Activated T-helper 1 cell treated with anti-CD3 and anti-CD28 coated beads, Interleukin-12 subunit alpha, Interleukin-12 subunit beta, Interleukin-2, Interleukin-4 antibody, amounts not matched to agents 30 ng/mL and 10 ng/mL and 1 ng/mL, durations not matched to agents 14 hours and 24 hours and 36 hours (primary cell): ENCODE measurements at regions not wholly inside any gene's neighbourhood (a gene's known extent, or its start where the extent isn't known, plus 50 kb on each side); places are given as distances from the start of the nearest gene placed in this dataset.
A peak's percentile ranks its signal among the peaks of the same experiment; 100 is the strongest.

Source experiments
- DNase-seq: peaks from one replicate; pipeline ENCODE4 v3.0.0; 2021; ENCODE audit warnings: low spot score
- H3K27ac Mint-ChIP-seq: one replicate; pipeline ENCODE4 v1.8.0; 2021; ENCODE audit warnings: mild to moderate bottlenecking, mixed read lengths
- H3K27me3 Mint-ChIP-seq: one replicate; pipeline ENCODE4 v1.8.0; 2022; ENCODE audit warnings: mild to moderate bottlenecking, moderate library complexity, mixed read lengths; ENCODE audit not compliant: insufficient read depth
- H3K36me3 Mint-ChIP-seq: one replicate; pipeline ENCODE4 v1.8.0; 2021; ENCODE audit warnings: low read depth, mixed read lengths
- H3K4me1 Mint-ChIP-seq: one replicate; pipeline ENCODE4 v1.8.0; 2021; ENCODE audit warnings: low read depth, mixed read lengths
- H3K4me3 Mint-ChIP-seq: one replicate; pipeline ENCODE4 v1.8.0; 2021; ENCODE audit warnings: mild to moderate bottlenecking, moderate library complexity, mixed read lengths
- H3K9me3 Mint-ChIP-seq: one replicate; pipeline ENCODE4 v1.8.0; 2021; ENCODE audit warnings: mixed read lengths
- intact Hi-C: fragments of 100-400 bp; cut with micrococcal nuclease; formaldehyde crosslinking; loops from one replicate; pipeline ENCODE4 v1.15.1; 2024

- intact Hi-C loops, result loop anchor here (1.0 to 10.0 kb wide), 21 partner anchors 14 to 716 kb away; no protein-coding TSS in a partner anchor
- H3K27ac Mint-ChIP-seq, result peak overlapping the region; percentile 86
- peaks cover 17% of the 10 kb centered on the region for H3K9me3 Mint-ChIP-seq
- H3K27me3 Mint-ChIP-seq, result peaks cover 3% of the 10 kb centered on the region
- H3K4me3 Mint-ChIP-seq, result peak overlapping the region; percentile 56
- H3K36me3 Mint-ChIP-seq, result peaks cover 9% of the 10 kb centered on the region
- DNase-seq, result peak; percentile 75
- H3K4me1 Mint-ChIP-seq, result peaks cover 67% of the 10 kb centered on the region
Observed at GRCh38 chr10:3935141-3935540, 150.1 kb upstream of the KLF6 start.

DNA sequence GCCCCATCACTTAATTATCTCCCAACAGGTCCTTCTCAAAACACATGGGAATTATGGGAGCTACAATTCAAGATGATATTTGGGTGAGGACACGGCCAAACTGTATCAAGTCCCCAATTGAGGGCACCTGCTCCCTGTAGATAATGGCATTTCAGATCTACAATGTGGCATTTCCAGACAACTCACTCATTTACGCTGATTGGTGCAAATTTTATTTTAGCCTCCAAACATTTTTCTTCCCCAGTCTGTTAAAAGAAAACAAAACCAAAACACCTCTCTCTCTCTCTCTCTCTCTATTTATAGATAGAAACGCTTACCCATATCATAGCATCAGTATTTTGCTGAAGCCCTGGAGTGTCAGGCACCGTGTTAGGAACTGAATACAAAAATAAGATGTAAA, 148.7 kb upstream of the KLF6 start:
- Mint-ChIP-seq H3K36me3 (peaks cover 9% of the 10 kb centered on the region), H3K9me3 (peaks cover 17% of the 10 kb centered on the region), H3K4me3 (no peak overlapping the region), H3K27ac (peak overlapping the region; percentile 86), H3K4me1 (peaks cover 72% of the 10 kb centered on the region), H3K27me3 (peaks cover 3% of the 10 kb centered on the region)
- intact Hi-C loops, result loop anchor here (2.0 to 10.0 kb wide), 4 partner anchors 41 to 611 kb away; no protein-coding TSS in a partner anchor
- DNase-seq, result no peak

DNA sequence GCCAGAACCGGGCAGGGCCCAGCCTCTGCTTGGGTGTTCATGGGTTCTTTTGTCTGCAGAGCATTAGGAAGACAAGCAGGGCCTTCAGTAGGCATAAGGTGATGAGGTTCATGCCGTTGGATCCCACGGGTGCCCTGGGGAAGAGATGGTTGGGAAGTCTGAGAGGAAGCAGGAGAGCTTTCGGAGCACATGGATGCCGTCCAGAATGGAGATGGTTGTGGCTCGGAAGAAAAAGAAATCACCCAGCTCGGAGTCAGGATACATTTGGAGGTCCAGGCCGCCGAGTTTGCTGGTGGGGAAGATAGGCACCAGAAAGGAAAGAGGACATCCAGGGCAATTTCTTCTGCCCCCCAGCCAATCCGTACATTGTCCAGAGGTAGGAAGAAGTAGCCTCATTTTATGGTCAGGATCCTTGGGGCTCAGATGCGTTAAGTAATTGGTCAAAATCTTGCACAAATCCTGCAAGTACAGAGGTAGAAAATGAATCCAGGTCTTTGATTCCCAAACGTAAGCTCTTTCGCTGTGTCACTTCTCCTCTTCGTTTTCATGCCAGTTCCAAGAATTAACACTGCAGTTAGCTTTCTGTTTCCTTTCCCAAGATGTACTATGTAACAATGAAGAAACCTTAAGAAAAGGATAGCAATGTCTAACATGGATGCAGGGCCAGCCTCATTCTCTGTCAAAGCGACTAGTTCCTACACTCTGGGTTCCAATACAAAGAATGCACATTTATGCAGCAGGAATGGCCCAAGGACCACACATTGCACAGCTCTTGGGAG, 147.8 kb upstream of the KLF6 start:
- H3K4me3 Mint-ChIP-seq, result peak overlapping the region; percentile 15

GRCh38 chr10:3931901-3932300, 146.9 kb upstream of the KLF6 start:
- Mint-ChIP-seq H3K27me3 (no peaks in the 10 kb centered on the region), H3K4me3 (peak overlapping the region; percentile 13), H3K4me1 (peaks cover 68% of the 10 kb centered on the region), H3K27ac (peak overlapping the region; percentile 32), H3K9me3 (peaks cover 8% of the 10 kb centered on the region), H3K36me3 (peaks cover 9% of the 10 kb centered on the region)
- no peak for DNase-seq
- intact Hi-C loops, result loop anchor here (5.0 to 10.0 kb wide), 2 partner anchors 325 to 613 kb away; no protein-coding TSS in a partner anchor

More for the DNA sequence above, 147.8 kb upstream of the KLF6 start:
- no peak for DNase-seq
- intact Hi-C loops, result loop anchor here (5.0 to 10.0 kb wide), 2 partner anchors 325 to 612 kb away; no protein-coding TSS in a partner anchor
- Mint-ChIP-seq H3K4me1 (peaks cover 72% of the 10 kb centered on the region), H3K27me3 (peaks cover 3% of the 10 kb centered on the region), H3K9me3 (peaks cover 17% of the 10 kb centered on the region), H3K36me3 (peaks cover 9% of the 10 kb centered on the region), H3K27ac (peak overlapping the region; percentile 80)

GRCh38 chr10:3931224-3931623, 146.2 kb upstream of the KLF6 start:
- Mint-ChIP-seq H3K27me3 (no peaks in the 10 kb centered on the region), H3K4me3 (no peak overlapping the region), H3K36me3 (peaks cover 9% of the 10 kb centered on the region), H3K4me1 (peaks cover 68% of the 10 kb centered on the region), H3K9me3 (peaks cover 5% of the 10 kb centered on the region), H3K27ac (no peak overlapping the region)
- no peak for DNase-seq
- intact Hi-C loops, result loop anchor here (5.0 to 10.0 kb wide), 2 partner anchors 324 to 614 kb away; no protein-coding TSS in a partner anchor

DNA sequence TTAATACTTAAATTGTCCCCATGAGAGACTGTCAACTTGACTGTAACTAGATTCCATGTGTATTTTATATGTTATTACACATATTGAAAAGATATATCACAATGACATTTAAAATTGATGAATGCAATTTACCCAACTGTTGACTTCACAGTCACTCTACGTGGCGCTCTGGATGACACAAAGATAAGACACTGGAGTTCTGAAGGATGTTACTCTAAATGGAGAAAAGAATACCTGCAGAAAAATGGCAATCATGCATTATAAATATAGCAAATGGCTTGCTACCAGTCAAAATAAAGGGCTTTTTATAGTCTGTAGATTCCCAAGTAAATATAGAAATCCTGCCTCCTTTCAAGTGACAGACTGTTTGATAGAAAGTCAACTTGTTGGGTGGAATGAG, 143.6 kb upstream of the KLF6 start:
- Mint-ChIP-seq H3K27me3 (no peaks in the 10 kb centered on the region), H3K27ac (peak overlapping the region; percentile 42), H3K9me3 (peaks cover 4% of the 10 kb centered on the region), H3K36me3 (no peaks in the 10 kb centered on the region), H3K4me3 (no peak overlapping the region), H3K4me1 (peaks cover 47% of the 10 kb centered on the region)
- intact Hi-C loops, result no loop called here
- no peak for DNase-seq

DNA sequence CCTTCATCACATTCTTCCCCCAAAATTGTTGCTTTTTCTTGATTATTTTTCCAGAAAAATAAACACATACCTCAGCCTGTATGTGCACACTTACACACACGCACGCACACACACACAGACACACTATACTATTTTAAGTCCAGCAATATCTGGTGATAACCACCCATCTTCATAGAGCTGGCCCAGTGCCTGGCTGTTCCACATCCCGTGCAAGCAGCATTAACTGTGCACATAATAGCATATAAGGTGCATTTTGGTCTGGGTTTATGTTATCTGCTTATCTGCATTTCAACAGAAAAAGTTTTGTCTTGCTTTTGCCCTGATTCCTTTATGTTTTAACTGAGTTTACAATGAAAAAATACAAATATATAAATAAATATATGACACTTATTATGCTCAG, 143.1 kb upstream of the KLF6 start:
- H3K4me1 Mint-ChIP-seq, result peaks cover 42% of the 10 kb centered on the region

DNA sequence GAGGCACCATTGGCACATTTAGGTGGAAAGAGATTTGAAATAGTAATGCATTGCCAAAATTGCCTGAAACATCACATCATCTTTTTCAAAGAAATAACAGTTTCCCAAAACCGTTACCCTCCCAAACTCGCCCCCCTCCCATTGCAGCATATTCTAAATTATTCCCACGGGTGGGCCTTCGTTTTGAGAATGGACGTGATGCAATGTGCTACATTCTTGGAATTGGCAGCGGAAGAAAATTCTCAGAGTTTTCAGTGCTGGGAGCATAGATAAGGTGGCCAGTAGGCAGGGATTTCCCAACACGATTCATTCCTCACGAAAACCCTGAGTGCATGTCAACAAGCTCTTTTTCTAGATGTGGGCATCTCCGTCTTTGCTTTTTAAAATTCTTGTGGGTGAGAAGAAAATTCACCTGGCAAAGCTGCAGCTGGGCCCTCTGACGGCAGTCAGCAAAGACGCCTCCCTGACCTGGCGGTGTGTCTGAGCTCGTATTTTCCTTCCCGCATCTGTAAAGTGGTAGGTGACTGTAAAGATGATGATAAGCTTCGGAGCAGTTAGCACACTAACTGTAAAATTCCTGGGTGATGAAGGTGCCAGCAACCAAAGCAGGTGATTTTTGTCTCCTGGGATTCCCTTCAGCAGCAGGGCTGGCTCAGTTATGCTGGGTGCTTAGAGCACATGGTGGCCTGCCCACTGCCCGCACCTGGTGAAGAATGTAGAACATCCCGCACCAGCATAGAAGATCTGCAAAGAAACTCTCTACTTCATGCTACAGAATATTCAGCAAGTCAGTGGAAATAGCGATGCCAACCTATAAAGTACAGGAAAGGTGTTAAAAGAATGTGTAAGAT, 141.9 kb upstream of the KLF6 start:
- no peak for DNase-seq
- no peaks in the 10 kb centered on the region for H3K27me3 Mint-ChIP-seq

More for the DNA sequence above, 143.1 kb upstream of the KLF6 start:
- DNase-seq, result no peak
- intact Hi-C loops, result no loop called here
- H3K36me3 Mint-ChIP-seq, result no peaks in the 10 kb centered on the region
- H3K4me3 Mint-ChIP-seq, result no peak overlapping the region
- peaks cover 4% of the 10 kb centered on the region for H3K9me3 Mint-ChIP-seq
- H3K27me3 Mint-ChIP-seq, result no peaks in the 10 kb centered on the region
- H3K27ac Mint-ChIP-seq, result no peak overlapping the region

GRCh38 chr10:3926258-3926657, 141.2 kb upstream of the KLF6 start:
- Mint-ChIP-seq H3K4me3 (no peak overlapping the region), H3K27me3 (no peaks in the 10 kb centered on the region), H3K27ac (no peak overlapping the region), H3K9me3 (peaks cover 4% of the 10 kb centered on the region), H3K4me1 (peaks cover 24% of the 10 kb centered on the region), H3K36me3 (no peaks in the 10 kb centered on the region)
- DNase-seq, result no peak
- intact Hi-C loops, result no loop called here

More for the DNA sequence above, 141.9 kb upstream of the KLF6 start:
- H3K27ac Mint-ChIP-seq, result peak overlapping the region; percentile 31
- peaks cover 4% of the 10 kb centered on the region for H3K9me3 Mint-ChIP-seq
- no peak overlapping the region for H3K4me3 Mint-ChIP-seq
- H3K36me3 Mint-ChIP-seq, result no peaks in the 10 kb centered on the region
- intact Hi-C loops, result no loop called here
- peaks cover 31% of the 10 kb centered on the region for H3K4me1 Mint-ChIP-seq

GRCh38 chr10:3925184-3925583, 140.2 kb upstream of the KLF6 start:
- intact Hi-C loops, result no loop called here
- DNase-seq, result no peak
- Mint-ChIP-seq H3K36me3 (peaks cover 2% of the 10 kb centered on the region), H3K27me3 (no peaks in the 10 kb centered on the region), H3K27ac (peak overlapping the region; percentile 62), H3K9me3 (peaks cover 4% of the 10 kb centered on the region), H3K4me3 (no peak overlapping the region), H3K4me1 (peaks cover 22% of the 10 kb centered on the region)

DNA sequence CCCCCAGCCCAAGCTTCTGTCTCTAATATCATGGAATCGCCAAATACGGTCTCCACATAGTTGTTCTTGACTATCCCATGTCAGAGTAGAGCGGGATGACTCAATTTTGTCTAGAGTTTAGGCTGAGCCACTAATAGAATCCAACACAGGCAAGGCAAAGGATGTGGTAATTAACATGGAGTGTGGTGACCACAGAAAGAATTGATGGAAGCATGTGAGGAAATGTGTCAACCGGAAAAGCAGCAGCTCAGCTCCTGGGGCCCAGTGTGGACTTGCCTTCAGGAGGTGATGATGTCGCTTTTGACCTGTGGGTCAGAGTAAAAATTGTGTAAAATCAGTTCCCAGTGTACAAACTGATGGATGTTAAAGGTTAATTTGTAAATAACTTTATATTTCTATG, 139.3 kb upstream of the KLF6 start:
- peaks cover 4% of the 10 kb centered on the region for H3K9me3 Mint-ChIP-seq
- no peak for DNase-seq
- peaks cover 17% of the 10 kb centered on the region for H3K4me1 Mint-ChIP-seq
- intact Hi-C loops, result no loop called here
- H3K4me3 Mint-ChIP-seq, result no peak overlapping the region
- H3K27me3 Mint-ChIP-seq, result no peaks in the 10 kb centered on the region
- H3K36me3 Mint-ChIP-seq, result peaks cover 6% of the 10 kb centered on the region
- no peak overlapping the region for H3K27ac Mint-ChIP-seq

GRCh38 chr10:3923033-3923432, 138.0 kb upstream of the KLF6 start:
- H3K36me3 Mint-ChIP-seq, result peaks cover 7% of the 10 kb centered on the region
- peaks cover 17% of the 10 kb centered on the region for H3K4me1 Mint-ChIP-seq
- peaks cover 17% of the 10 kb centered on the region for H3K9me3 Mint-ChIP-seq
- H3K27ac Mint-ChIP-seq, result no peak overlapping the region
- DNase-seq, result no peak
- no peaks in the 10 kb centered on the region for H3K27me3 Mint-ChIP-seq
- intact Hi-C loops, result no loop called here
- no peak overlapping the region for H3K4me3 Mint-ChIP-seq
